ENCODE measurements at regions not wholly inside any gene's neighbourhood (a gene's known extent, or its start where the extent isn't known, plus 50 kb on each side); places are given as distances from the start of the nearest gene placed in this dataset.
"Not testable (repeated sequence)": the region's sequence is repeated elsewhere in the genome, so short reads cannot be mapped to it uniquely, and the experiment has no call there.

GRCh38 chr2:133844214-133844892 lies 276.1 kb upstream of the NCKAP5 start:
- DNase-seq, result peak; percentile 29

- DNase-seq, result no peak
Observed at GRCh38 chr2:133846476-133846875, 278.2 kb upstream of the NCKAP5 start.

GRCh38 chr2:133847591-133847990 lies 279.3 kb upstream of the NCKAP5 start:
- no peak for DNase-seq

GRCh38 chr2:133848111-133848649 lies 279.9 kb upstream of the NCKAP5 start:
- no peak for DNase-seq

GRCh38 chr2:133849341-133849740 lies 281.1 kb upstream of the NCKAP5 start:
- DNase-seq, result no peak

GRCh38 chr2:133854603-133855200 lies 286.4 kb upstream of the NCKAP5 start:
- DNase-seq, result no peak

- DNase-seq, result peak; percentile 23
Observed at GRCh38 chr2:133855526-133855925, 287.3 kb upstream of the NCKAP5 start.

GRCh38 chr2:133856678-133857077 lies 288.4 kb upstream of the NCKAP5 start:
- no peak for DNase-seq

GRCh38 chr2:133859578-133859977 lies 291.3 kb upstream of the NCKAP5 start:
- no peak for DNase-seq

- no peak for DNase-seq
Observed at GRCh38 chr2:133862400-133862977, 294.2 kb upstream of the NCKAP5 start.

- DNase-seq, result no peak
Observed at GRCh38 chr2:133863106-133863800, 295.0 kb upstream of the NCKAP5 start.

- no peak for DNase-seq
Observed at GRCh38 chr2:133865141-133865540, 296.9 kb upstream of the NCKAP5 start.

GRCh38 chr2:133867166-133867565 lies 298.9 kb upstream of the NCKAP5 start:
- DNase-seq, result no peak

- no peak for DNase-seq
Observed at GRCh38 chr2:133871545-133872209, 303.4 kb upstream of the NCKAP5 start.

GRCh38 chr2:133878326-133878725 lies 310.1 kb upstream of the NCKAP5 start:
- no peak for DNase-seq

- DNase-seq, result no peak
Observed at GRCh38 chr2:133879703-133880102, 311.4 kb upstream of the NCKAP5 start.

GRCh38 chr2:133882159-133882558 lies 313.9 kb upstream of the NCKAP5 start:
- not testable (repeated sequence) for DNase-seq

GRCh38 chr2:133884739-133885381 lies 316.6 kb upstream of the NCKAP5 start:
- no peak for DNase-seq

- no peak for DNase-seq
Observed at GRCh38 chr2:133885847-133886246, 317.6 kb upstream of the NCKAP5 start.

GRCh38 chr2:133886735-133887675 lies 318.7 kb upstream of the NCKAP5 start:
- DNase-seq, result peak; percentile 44

GRCh38 chr2:133887676-133888040 lies 319.4 kb upstream of the NCKAP5 start:
- no peak for DNase-seq

All from NCI-H1092 treated with DMSO at 0.1 percent for 48 hours (cell line).